ENCODE measurements at regions not wholly inside any gene's neighbourhood (a gene's known extent, or its start where the extent isn't known, plus 50 kb on each side); places are given as distances from the start of the nearest gene placed in this dataset.

DNA sequence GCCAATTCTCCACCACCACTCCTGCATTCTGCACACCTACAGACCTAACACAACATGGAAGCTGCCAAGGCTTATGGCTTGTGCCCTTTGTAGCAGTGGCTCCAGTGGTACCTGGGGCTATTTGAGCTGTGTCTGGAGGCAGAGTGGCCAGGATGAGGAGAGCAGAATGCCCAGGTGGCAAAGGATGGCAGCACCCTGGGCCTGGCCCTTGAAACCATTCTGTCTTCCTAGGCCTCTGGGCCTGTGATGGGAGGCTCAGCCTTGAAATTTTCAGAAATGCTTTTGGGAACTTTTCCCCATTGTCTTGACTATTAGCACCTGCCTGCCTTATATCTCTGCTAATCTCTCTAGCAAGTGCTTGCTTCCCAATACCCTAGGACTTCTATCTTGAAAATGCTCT is 241.7 kb downstream of the TMEM167A start:
- no peak for DNase-seq

DNA sequence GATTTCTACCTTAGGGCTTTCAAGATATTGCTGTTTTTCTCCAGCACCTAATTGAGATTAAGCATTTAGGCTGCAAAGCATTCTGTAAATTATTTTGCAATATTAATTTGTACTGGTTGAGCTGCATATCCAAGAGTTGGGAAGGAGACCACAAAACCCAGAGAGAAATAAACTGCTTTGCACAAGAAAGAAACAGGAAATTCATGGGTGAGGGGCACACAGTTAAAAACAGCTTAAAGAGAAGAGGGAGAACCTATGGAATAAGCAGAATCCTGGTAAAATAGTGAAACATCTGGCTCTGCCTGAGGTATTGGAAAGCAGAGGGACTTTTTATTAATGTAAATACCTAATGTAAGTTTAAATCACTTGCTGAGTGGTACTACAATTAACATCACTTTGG is 243.0 kb downstream of the TMEM167A start:
- DNase-seq: no peak

DNA sequence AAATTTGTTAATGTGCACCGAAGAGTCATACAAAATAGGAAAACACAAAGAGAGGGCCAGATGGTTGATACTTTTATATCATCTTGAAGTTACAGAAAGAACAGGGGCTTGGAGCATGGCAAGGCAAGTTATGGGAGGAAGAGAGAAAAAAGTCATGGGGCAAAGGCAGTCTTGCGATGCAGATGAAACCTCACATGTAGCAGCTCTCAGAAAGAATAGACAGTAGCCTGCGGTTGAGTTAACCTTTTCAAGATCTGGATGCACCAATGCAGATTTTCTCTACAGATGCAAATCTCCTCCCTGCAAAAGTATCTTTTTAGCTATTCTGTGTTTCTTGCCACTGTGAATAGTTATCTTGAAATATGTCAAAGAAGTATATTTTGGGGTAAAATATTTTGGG is 243.9 kb downstream of the TMEM167A start:
- DNase-seq: no peak

DNA sequence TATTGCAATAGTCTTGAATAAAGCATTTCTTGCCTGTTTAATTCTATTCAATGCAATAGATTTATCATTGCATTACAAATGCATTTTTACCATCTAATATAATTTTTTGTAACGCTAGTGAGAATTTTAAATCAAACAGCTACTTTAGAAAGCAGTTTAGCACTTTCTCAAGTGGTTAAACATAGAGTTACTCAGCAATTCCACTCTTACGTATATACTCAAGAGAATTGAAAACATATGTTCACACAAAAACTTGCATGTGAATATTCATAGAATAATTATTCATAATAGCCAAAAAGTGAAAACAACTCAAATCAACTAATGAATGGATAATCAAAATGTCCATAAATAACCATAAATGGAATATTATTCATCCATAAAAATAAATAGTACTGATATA is 244.7 kb downstream of the TMEM167A start:
- no peak for DNase-seq

DNA sequence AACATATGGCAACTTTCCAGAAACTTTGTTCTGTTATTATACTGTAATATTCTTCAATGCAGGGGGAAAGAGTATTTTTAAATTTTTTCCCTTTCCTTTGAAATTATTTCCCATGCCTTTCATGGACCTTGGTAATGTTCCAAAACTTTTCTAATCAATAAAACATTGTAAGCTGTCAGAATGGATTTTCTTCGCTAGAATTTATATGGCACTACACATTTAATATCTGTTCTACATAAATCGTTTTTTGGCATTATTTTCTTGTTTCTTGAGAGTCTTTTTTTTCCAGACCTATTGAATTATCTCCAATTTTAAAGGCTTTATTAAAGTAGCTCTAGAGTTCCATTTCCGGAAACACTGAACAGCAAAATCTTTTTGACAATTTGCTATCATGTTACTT is 249.0 kb downstream of the TMEM167A start:
- no peak for DNase-seq

DNA sequence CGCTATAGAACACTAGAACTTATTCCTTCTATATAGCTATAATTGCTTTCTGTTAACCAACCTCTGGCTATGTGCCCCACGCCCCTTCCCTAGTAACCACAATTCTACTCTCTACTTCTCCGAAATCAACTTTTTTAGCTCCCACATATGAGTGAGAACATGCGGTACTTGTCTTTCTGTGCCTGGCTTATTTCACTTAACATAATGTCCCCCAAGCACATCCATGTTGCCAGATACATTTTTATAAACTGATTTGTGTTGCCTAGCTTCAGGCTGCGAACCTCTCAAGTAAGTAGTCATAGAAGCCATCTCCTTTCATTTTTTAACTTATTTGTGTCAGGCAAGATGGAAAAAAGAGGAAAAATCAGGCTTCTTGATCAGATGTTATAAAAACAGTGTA is 249.5 kb downstream of the TMEM167A start:
- no peak for DNase-seq

DNA sequence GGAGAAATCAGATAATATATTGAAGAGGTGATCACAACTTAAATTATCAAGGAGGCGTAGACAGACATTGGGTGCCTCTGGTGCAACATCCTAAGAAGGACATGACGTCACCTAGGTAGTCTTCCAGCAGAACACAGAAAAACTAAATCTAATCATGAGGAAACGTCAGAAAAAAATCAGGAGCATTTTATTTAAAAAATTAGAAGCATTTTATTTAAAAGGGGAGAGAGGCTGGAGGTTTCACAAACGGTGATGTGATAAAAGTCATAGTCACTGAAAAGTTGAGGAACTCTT is 254.6 kb downstream of the TMEM167A start:
- no peak for DNase-seq

DNA sequence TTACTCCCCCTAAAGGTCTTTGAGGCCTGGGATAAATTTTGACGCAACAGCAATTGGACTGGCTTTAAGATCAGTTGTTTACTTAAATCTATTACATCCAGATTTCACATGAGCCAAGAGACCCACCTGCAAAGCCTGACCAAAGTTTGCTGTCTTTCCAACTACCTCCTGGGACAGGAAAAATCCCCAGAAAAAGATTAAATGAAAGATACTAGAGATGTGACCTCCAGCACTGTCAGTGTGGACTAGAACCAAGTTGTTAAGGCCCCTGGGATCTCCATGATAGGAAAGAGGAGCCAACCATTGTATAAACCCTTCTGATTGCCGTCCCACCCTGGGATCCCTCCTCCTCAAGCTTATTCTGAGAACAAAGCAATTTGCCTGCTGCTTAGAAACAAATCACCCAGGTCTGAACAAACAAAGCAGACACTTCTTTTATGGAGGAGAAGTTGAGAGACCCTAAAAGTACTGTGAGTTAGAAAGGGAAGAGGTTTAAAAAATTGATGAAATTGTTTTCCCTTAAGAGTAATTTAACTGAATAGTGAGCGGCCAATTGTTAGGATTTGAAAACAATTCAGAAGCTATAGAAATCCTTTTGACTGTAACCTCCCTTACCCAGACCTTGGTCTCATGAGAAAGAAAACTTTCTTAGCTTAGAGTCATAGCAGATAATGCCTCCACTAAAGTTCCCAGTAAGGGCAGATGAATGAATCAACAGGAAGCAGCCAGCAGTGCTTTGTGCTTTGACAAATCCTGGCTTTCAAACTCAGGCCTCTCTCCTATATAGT is 255.2 kb downstream of the TMEM167A start:
- no peak for DNase-seq

DNA sequence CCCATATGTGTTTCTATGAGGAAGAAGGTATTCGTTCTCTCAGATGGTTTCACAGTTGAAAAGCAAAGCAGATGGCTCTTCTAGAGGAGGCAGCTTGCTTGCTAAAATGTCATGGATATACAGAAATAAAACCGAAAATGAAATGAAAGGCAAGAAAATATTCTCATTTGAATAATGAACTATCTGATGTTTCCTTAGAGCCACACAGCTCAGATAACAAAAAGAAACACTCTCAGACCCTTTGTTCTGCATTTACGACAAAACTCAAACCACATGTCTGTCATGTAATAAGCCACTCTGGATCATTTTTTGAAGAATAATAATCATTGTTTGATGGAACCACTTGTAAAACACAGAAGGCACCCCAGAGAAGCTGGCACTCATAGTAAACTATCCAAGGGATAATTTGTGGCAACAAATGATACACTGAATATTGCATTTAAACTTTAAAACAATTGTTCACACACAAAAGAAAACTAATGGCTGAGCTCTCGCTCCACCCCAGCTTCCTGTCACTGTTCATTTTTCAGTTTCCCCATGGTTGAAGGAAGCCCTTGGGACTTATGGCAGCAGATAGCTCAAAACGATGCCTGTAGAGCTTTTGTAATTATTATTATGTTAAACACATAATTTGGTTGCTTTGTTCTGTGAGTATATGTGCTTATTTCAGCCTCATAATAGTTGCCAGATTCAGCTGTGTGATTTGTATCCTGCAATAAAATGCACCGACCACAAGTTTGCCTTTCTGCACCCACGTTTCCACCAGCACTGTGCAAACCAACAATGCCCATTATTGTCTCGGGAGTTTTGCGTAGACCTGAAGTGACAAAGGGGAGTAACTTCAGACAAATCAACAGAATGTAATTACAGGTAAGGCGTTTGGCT is 256.0 kb downstream of the TMEM167A start:
- DNase-seq: no peak

DNA sequence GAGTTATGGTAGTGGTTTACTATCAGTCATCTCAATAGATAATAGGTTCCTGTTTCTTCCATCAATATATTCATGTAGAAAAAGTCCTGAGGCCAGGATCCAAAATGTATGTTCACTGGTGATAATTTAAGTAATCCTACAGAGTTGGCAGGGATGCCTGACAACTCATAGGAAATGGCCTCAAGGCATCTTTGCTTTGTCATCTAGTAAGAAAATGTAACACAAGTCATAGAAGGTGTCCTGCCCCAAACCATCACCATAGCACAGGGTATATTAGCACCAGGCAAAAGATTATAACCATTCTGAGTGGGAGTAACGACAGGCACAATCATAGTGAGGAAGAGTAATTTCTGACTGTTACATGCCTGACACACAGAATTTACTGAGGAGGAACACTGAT is 257.0 kb downstream of the TMEM167A start:
- DNase-seq: no peak

DNA sequence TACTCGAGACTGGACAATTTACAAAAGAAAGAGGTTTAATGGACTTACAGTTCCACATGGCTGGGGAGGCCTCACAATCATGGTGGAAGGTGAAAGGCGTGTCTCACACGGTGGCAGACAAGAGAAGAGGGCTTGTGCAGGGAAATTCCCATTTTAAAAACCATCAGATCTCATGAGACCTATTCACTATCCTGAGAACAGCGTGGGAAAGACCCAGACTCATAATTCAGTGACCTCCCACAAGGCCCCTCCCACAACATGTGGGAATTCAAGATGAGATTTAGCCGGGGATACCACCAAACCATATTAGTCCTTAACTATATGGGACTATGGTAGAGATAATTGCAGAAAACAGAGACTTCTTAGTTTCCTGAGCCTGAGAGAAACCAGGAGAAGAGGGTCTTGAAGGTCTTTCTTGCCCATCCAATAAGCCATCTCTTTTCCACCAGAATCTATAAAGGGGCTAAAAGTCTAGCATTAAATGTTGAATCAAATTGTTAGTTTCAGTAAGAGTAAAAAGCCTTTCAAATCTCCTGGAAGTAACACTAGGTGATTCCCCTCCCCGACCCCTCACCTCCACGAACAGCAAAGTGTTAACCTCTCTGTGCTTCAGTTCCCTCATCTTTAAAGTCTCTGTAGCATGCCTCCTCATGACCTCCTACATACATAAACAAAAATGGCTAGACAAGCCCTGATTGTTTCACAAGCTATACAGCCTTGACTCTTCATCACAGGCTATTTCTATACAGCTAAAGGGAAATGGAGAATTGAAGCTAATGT is 259.1 kb downstream of the TMEM167A start:
- no peak for DNase-seq

DNA sequence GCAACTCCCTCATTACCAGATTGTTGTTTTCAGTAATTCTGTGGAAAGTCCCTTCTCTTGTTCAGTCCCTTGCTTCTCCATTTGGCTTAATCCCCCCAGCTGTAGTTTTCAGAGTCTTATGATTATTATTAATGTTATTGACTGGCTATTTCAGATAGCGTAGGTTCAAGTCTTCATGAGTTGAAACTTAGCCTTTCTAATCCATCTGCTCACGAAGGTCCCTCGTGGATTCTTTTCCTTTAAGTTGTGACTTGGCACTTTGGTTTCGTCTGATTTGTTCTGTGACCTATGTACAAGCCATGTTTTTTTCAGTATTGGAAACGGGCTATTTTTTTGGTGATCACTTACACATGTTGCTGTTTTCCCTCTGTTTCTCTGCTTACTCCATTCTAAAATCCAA is 260.3 kb downstream of the TMEM167A start:
- no peak for DNase-seq

DNA sequence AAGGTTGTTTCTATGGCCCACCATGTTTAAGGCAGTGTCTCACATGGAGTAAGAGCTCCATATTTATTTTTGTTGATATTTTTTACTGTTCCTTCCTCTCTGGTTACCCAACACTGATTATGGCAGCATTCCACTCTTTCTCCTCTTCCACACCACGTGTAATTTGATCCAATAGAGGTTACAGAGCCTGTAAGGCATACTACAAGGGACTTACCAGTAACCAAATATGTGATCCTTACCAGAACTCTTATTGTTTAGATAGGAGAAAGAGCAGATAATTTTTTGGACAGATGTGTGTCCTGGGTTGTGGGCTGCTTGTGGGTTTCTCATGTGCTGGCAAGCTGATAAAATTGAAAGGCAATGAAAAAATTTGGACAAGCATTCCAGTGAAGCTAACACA is 261.3 kb downstream of the TMEM167A start:
- DNase-seq: no peak

DNA sequence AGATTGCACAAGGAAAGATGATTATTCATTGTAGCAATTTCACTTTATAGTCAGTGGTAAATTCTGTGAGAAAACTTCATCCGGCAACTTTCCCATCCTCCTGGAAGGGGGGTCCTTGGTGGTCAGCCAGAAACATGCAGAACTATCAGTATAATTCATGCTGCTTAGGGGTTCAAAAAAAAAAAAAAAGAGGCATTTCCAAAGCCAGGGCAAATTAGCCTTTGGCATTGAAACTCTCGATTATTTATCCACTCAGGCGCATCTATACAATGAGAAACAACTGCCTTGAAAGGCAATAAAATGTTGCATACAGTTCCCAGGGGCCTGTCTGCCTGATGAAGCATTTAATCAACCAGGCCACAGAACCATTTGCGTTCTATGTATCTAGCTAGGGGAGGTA is 263.3 kb downstream of the TMEM167A start:
- no peak for DNase-seq

DNA sequence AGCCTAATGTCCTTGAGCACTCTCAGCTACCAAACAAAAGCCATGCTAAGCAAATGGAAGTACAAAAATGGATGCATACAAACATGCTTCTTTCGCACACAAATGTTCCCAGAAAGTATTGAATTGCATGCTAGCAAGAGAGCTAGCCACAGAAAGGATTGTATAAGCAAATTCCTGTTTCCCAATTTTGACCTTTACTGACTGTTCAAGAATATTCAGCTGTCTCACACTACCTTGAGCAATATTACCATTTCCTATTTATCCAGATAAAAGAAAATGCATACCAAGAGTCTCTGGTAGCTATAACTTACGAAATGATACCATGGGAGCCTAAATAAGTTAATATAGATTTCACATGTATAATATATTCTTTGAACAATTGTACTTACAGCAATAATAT is 264.6 kb downstream of the TMEM167A start:
- no peak for DNase-seq

DNA sequence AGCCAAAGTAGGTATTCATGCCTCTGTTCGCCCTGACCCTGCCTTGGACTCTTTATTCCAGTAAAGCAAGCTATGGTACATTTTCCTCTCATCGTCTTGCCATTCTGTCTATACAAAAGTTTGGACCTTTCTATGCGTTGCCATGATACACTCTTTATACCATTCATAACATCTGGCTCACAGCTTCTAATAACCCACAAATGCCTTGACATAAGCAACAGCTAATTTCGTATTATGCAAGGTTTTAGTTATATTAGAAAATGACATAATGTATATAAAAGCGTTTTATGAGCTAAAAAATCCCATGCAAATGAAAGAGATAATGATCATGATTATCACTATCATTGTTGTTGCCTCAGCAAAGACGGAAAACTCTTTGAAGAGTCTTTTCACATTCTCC is 265.7 kb downstream of the TMEM167A start:
- DNase-seq: no peak

DNA sequence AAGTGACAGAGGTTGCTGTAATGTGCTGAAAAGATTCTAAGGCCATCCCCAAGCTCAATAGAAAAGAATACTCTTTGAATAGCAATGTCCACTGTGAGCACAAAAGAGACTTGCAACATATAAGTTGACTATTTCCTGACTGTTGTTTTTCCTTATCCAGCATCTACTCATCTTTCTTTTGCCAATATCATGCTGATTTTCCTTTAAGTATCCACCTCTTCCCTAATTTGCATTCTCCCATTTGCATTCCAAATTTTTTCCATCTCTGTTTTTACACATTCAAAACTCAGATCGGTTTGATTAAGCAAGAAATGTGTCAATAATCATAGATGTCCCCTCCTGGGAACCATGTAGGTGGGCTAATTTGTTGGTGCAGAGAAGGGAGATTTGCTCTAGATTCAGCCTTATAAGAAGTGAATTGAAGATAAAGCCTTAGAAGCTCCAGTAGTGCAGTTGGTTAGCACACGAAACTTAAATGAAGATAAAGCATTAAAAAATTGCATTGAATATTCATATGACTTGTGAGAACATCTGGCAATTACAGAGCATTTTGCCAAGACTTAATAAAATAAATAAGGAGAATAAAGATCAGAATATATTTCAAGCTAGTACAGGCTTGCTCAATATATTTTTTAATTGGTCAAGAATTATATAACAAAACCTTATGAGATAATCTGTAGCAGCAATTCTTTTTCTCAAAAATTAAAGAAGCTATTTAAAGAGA is 267.6 kb downstream of the TMEM167A start:
- DNase-seq: no peak

DNA sequence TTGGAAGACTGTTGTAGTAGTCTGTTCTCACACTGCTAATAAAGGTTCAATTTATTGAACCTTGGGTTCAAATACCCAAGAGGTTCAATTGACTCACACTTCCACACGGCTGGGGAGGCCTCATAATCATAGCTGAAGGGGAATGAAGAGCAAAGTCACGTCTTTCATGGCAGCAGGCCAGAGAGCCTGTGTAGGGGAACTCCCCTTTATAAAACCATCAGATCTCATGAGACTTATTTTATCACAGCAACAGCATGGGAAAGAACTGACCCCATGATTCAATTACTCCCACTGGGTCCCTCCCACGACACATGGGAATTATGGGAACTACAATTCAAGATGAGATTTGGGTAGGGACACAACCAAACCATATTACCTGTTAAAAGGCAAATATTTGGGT is 268.2 kb downstream of the TMEM167A start:
- no peak for DNase-seq

DNA sequence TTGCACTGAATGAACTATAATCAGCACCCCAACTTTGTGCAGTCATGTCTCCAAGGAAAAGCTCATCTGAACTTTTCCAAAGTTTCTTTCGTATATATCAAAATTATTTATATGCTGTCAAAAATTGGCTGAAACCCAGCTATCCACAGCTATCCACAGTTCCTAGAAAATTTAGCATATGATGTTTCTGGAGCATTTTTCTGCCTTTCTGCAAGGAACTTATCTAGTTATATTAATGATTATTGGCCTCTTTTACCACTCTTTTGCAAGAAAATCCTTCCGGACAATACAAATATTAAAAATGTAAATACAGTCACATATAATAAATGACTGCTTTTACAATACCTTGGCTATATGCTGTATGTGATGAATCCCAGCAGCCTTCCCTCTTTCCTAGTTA is 270.2 kb downstream of the TMEM167A start:
- DNase-seq: no peak

DNA sequence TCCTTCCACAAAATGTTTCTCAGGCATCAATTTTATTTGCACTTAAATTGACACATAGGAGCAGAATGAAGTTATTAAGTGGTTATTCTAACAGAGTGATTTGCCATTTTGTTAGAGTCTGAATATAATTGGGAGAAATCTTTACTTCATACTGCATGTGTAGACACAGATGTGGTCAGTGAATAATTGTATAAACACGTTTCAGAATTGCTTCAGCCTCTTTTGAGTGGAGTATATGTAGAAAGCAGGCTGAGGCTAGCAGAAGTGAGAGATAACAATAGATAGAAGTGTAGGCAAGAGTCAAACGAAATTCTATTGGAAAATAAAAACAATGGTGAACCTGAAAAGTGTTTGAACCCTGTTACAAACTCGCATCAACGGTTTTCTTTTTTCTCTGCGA is 270.7 kb downstream of the TMEM167A start:
- no peak for DNase-seq

DNA sequence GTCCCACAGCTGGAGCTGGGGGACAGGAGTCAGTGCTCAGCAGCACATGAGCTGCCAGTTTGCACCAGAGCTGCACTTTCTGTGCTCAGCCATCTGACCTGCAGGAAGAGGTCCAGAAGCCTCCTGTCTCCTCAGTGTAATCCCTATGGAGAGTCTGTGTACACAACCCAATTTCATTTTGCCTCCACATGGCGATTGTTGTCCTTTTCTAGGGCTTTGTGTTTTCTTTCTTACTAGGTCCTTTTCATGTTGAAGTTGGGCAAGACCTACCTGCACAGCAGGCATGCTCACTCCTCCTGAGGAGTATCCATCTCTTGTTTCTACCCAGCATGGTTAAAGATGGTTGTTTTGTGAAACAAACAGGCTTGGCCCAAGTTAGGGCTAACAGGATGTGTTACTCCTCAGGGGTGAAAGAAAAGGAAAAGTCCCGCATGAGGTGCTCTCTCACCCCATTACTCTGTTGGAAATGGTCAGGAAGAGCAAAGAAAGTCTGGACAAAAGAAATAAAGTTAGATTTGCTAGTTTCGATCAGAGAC is 273.0 kb downstream of the TMEM167A start:
- DNase-seq: no peak

DNA sequence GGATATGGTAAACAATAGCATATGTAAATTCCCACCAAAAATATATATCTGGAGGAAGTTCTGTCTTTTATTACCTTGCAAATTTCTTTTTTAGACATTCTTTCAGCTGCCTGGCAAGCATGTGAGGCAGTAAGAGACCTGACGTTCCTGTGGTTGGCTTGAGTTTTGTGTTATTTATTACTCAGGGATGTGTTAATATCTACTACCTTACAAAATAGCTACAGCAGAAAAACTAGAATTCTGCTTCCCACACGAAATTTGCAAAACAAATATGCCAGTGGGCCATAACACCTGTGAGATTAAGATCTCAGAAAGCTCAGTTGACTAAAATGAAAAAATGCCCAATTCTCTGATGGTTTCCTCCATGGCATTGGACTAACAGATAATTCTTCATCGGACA is 274.2 kb downstream of the TMEM167A start:
- DNase-seq: no peak

DNA sequence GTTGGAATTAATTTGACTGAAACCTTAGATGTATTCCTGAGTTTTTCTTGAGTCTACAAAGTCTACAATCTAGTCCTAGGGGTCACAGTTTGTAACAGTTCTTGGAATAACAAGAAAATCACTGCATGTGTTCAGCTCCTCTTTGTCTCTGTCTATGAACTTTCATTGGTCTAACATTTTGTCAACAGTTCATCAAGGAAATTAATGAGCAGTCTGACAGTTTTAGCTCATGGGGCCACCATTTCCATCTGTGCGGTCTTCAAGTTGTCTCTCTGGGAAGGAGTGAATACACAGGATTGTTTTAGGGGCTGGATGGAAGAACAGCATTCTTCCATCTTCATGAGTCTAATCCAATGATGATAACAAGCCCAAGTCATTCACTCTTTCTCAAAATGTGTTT is 276.4 kb downstream of the TMEM167A start:
- no peak for DNase-seq

Data from NCI-H1694 (cell line).